ENCODE measurements at regions not wholly inside any gene's neighbourhood (a gene's known extent, or its start where the extent isn't known, plus 50 kb on each side); places are given as distances from the start of the nearest gene placed in this dataset.

GRCh38 chr9:126153382-126153781 lies 173.2 kb upstream of the MVB12B start:
- no peak for DNase-seq (ENCODE audit: low spot score)

GRCh38 chr9:126154182-126154827 lies 172.3 kb upstream of the MVB12B start:
- no peak for DNase-seq (ENCODE audit: low spot score)

- no peak for DNase-seq (ENCODE audit: low spot score)
Measured at GRCh38 chr9:126154869-126155268, 171.8 kb upstream of the MVB12B start.

GRCh38 chr9:126155756-126156664 lies 170.6 kb upstream of the MVB12B start:
- no peak for DNase-seq (ENCODE audit: low spot score)

- DNase-seq (ENCODE audit: low spot score) = no peak
Measured at GRCh38 chr9:126156898-126157297, 169.7 kb upstream of the MVB12B start.

GRCh38 chr9:126157423-126157822 lies 169.2 kb upstream of the MVB12B start:
- DNase-seq (ENCODE audit: low spot score) = no peak

- DNase-seq (ENCODE audit: low spot score) = no peak
Measured at GRCh38 chr9:126157826-126158587, 168.6 kb upstream of the MVB12B start.

GRCh38 chr9:126158588-126159429 lies 167.8 kb upstream of the MVB12B start:
- DNase-seq (ENCODE audit: low spot score) = no peak

GRCh38 chr9:126159430-126160060 lies 167.1 kb upstream of the MVB12B start:
- DNase-seq (ENCODE audit: low spot score) = no peak

GRCh38 chr9:126160067-126160853 lies 166.4 kb upstream of the MVB12B start:
- DNase-seq (ENCODE audit: low spot score) = no peak

- DNase-seq (ENCODE audit: low spot score) = no peak
Measured at GRCh38 chr9:126160854-126161329, 165.7 kb upstream of the MVB12B start.

- DNase-seq (ENCODE audit: low spot score) = no peak
Measured at GRCh38 chr9:126162611-126163381, 163.8 kb upstream of the MVB12B start.

GRCh38 chr9:126164796-126165525 lies 161.7 kb upstream of the MVB12B start:
- no peak for DNase-seq (ENCODE audit: low spot score)

GRCh38 chr9:126165755-126166154 lies 160.9 kb upstream of the MVB12B start:
- DNase-seq (ENCODE audit: low spot score) = no peak

- DNase-seq (ENCODE audit: low spot score) = no peak
Measured at GRCh38 chr9:126166291-126166690, 160.3 kb upstream of the MVB12B start.

GRCh38 chr9:126166866-126167265 lies 159.8 kb upstream of the MVB12B start:
- DNase-seq (ENCODE audit: low spot score) = no peak

GRCh38 chr9:126169736-126170135 lies 156.9 kb upstream of the MVB12B start:
- no peak for DNase-seq (ENCODE audit: low spot score)

- no peak for DNase-seq (ENCODE audit: low spot score)
Measured at GRCh38 chr9:126170286-126170823, 156.3 kb upstream of the MVB12B start.
